ENCODE measurements at regions not wholly inside any gene's neighbourhood (a gene's known extent, or its start where the extent isn't known, plus 50 kb on each side); places are given as distances from the start of the nearest gene placed in this dataset.

GRCh38 chr12:127678945-127679344 is 588.0 kb upstream of the TMEM132C start:
- H3K9me3 ChIP-seq (ENCODE audit: low read length): no peaks in the 10 kb centered on the region
- no peaks in the 10 kb centered on the region for H3K27me3 ChIP-seq (ENCODE audit: insufficient read depth, low read depth, low read length)
- H3K9ac ChIP-seq (ENCODE audit: low read length): no peak overlapping the region
- H3K4me2 ChIP-seq (ENCODE audit: low read length): no peak overlapping the region
- no peaks in the 10 kb centered on the region for H3K79me2 ChIP-seq (replicated peaks; ENCODE audit: insufficient read depth, low read length)
- no peaks in the 10 kb centered on the region for H3K9me2 ChIP-seq (ENCODE audit: insufficient read depth, low read length)
- no peaks in the 10 kb centered on the region for H3F3A ChIP-seq (ENCODE audit: insufficient read depth, low read length, poor library complexity, severe bottlenecking)
- H3K27ac ChIP-seq (ENCODE audit: low read length): no peak overlapping the region
- H3K4me3 ChIP-seq (ENCODE audit: low read length): no peak overlapping the region
- TF ChIP-seq MXI1 (conservative IDR thresholded peaks at IDR 0.05; ENCODE audit: poor library complexity, severe bottlenecking): no peak
- TF ChIP-seq RAD21 (conservative IDR thresholded peaks at IDR 0.05): no peak
- no peak for TF ChIP-seq EP300 (conservative IDR thresholded peaks at IDR 0.05; ENCODE audit: poor library complexity, severe bottlenecking)
- no peak for TF ChIP-seq CTCF (IDR thresholded peaks at IDR 0.05; ENCODE audit: poor library complexity, severe bottlenecking)
- TF ChIP-seq SMC3 (conservative IDR thresholded peaks at IDR 0.05; ENCODE audit: poor library complexity): no peak
- TF ChIP-seq TAF1 (IDR thresholded peaks at IDR 0.05; ENCODE audit: low read depth): no peak
- TF ChIP-seq EZH2 (IDR thresholded peaks at IDR 0.05; ENCODE audit: borderline replicate concordance, insufficient read depth, low read length, poor library complexity, severe bottlenecking): no peak
- no peak for TF ChIP-seq POLR2AphosphoS5 (IDR thresholded peaks at IDR 0.05)
- TF ChIP-seq REST (IDR thresholded peaks at IDR 0.05; ENCODE audit: borderline replicate concordance): no peak
- no peaks in the 10 kb centered on the region for H4K20me1 ChIP-seq (ENCODE audit: insufficient read depth)
- no peaks in the 10 kb centered on the region for H3K36me3 ChIP-seq (ENCODE audit: insufficient read depth, low read length)
- no peak overlapping the region for H2AFZ ChIP-seq (ENCODE audit: low read depth, low read length)

GRCh38 chr12:127680516-127680915 is 586.5 kb upstream of the TMEM132C start:
- H4K20me1 ChIP-seq (ENCODE audit: insufficient read depth): no peaks in the 10 kb centered on the region
- H3K4me2 ChIP-seq (ENCODE audit: low read length): no peak overlapping the region
- no peaks in the 10 kb centered on the region for H3K9me3 ChIP-seq (ENCODE audit: low read length)
- H3F3A ChIP-seq (ENCODE audit: insufficient read depth, low read length, poor library complexity, severe bottlenecking): no peaks in the 10 kb centered on the region
- H3K9ac ChIP-seq (ENCODE audit: low read length): no peak overlapping the region
- no peak overlapping the region for H3K4me3 ChIP-seq (ENCODE audit: low read length)
- no peaks in the 10 kb centered on the region for H3K79me2 ChIP-seq (replicated peaks; ENCODE audit: insufficient read depth, low read length)
- no peaks in the 10 kb centered on the region for H3K36me3 ChIP-seq (ENCODE audit: insufficient read depth, low read length)
- H3K27me3 ChIP-seq (ENCODE audit: insufficient read depth, low read depth, low read length): no peaks in the 10 kb centered on the region
- no peak overlapping the region for H3K27ac ChIP-seq (ENCODE audit: low read length)
- no peaks in the 10 kb centered on the region for H3K9me2 ChIP-seq (ENCODE audit: insufficient read depth, low read length)
- TF ChIP-seq TAF1 (IDR thresholded peaks at IDR 0.05; ENCODE audit: low read depth) (no peak), SMC3 (conservative IDR thresholded peaks at IDR 0.05; ENCODE audit: poor library complexity) (no peak), MXI1 (conservative IDR thresholded peaks at IDR 0.05; ENCODE audit: poor library complexity, severe bottlenecking) (no peak), EP300 (conservative IDR thresholded peaks at IDR 0.05; ENCODE audit: poor library complexity, severe bottlenecking) (no peak), CTCF (IDR thresholded peaks at IDR 0.05; ENCODE audit: poor library complexity, severe bottlenecking) (no peak), POLR2AphosphoS5 (IDR thresholded peaks at IDR 0.05) (no peak), REST (IDR thresholded peaks at IDR 0.05; ENCODE audit: borderline replicate concordance) (no peak)
- H2AFZ ChIP-seq (ENCODE audit: low read depth, low read length): no peak overlapping the region
